KBM-7 (cell line): ENCODE measurements at regions not wholly inside any gene's neighbourhood (a gene's known extent, or its start where the extent isn't known, plus 50 kb on each side); places are given as distances from the start of the nearest gene placed in this dataset.

Source experiments
- DNase-seq: peaks from one replicate; pipeline ENCODE4 v3.0.0-alpha.2; 2015
- in situ Hi-C: fragments of 300-500 bp; cut with MboI; formaldehyde crosslinking; loops from 2 replicates; pipeline ENCODE4 v1.14.3; 2020; ENCODE audit warnings: low sequenced_read_pairs, low pct_unique_long_range_greater_than_20kb, mixed read lengths

DNA sequence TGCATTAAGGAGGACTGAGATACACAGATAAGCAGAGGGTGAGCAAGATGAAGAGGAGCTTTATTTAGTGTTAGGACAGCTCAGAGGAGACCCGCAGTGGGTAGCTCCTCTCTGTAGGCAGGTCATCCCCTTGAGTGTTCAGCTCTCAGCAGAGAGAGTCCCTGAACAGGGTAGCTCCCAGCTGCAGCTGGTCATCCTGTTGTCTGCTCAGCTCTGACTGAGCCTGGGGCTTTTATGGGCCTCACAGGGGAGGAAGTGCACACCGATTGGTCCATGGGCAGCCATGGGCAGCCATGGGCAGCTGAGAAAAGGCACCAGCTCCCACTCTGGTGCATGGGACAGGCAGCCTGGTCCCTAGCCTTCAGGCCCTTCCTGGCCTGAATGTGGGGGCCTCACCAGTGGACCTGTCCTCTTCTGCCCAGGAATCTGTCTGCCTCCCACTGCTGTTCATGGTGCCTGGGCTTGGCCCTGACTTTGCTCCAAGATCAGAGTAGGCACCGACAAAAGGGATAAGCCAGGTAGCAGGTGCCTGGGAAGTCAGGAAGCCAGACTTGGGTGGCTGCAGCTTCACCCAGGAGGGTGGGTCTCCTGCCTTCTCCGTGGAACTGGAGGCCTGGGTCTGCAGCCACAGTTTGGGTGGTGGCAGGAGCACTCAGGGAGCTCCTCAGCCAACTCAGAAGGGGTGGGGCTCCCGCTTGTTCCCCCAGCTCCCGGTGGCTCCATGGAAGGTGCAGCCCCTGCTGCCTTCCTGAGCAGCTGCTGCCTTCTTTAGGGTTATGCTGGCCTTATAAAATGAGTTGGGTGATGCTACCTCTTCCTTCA, 54.7 kb downstream of the MYEOV start:
- DNase-seq: no peak
- in situ Hi-C loops: no loop called here

DNA sequence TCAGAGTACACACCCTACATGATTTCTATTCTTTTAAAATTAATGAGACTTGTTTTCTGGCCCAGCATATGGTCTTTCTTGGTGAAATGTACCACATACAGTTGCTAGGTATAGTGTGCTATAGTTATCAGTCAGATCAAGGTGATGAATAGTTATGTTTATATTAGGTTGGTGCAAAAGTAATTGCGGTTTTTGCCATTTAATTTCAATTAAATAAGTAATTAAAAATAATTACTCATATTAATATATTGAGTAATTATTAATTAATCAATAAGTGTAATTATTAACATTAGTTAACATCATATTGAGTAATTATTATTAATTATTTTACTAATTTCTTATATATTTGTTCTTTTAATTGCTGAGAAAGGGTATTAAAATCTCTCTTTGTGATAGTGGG, 56.1 kb downstream of the MYEOV start:
- DNase-seq: no peak
- in situ Hi-C loops: no loop called here

DNA sequence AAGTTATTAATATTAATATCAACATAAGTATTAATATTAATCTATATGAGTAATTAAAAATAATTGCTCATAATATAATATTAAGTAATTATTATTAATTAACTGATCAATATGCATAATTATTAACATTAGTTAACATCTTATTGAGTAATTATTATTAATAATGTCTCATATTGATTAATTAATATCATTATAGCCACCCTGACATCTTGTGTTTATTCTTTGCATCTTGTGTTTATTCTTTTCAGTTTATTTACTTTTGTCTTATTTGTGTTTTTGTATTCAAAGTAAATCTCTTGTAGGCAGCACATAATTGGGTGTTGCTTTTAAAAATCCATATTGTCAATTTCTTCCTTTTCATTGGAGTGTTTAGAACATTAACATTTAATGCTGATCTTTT, 56.6 kb downstream of the MYEOV start:
- no peak for DNase-seq
- in situ Hi-C loops: no loop called here

DNA sequence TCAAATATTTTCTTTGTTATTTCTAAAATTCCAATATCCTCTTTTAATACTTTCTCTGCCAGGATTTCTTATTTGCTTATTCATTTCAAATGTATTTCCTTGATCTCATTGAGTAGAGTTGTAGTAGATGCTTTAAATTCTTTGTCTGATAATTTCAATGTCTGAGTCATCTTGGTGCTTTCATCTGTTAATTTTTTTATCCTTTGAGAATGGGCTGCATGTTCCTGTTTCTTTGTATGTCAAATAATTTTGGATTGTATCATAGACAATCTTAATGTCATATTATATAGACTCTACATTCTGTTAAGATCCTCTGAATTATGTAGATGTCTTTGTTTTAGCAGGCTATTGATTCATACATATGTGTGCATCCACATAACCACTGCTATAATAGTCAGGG, 57.5 kb downstream of the MYEOV start:
- in situ Hi-C loops: no loop called here
- no peak for DNase-seq

DNA sequence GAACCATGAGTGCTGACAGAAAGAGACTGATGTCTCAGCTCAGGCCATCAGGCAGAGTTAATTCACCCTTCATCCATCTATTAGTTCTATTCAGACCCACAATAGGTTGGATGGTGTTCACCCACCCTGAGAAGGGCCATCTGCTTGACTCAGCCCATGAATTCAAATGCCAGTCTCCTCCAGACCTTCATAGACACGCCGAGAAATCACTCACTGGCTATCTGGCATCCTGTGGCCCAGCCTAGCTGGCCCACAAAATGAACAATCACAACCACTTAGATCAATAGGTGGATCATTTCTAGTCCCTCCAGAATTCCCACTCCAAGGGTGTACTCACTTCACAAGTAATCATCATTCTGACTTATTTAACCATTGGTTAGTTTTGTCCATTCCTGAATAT, 58.2 kb downstream of the MYEOV start:
- DNase-seq: no peak
- in situ Hi-C loops: no loop called here

DNA sequence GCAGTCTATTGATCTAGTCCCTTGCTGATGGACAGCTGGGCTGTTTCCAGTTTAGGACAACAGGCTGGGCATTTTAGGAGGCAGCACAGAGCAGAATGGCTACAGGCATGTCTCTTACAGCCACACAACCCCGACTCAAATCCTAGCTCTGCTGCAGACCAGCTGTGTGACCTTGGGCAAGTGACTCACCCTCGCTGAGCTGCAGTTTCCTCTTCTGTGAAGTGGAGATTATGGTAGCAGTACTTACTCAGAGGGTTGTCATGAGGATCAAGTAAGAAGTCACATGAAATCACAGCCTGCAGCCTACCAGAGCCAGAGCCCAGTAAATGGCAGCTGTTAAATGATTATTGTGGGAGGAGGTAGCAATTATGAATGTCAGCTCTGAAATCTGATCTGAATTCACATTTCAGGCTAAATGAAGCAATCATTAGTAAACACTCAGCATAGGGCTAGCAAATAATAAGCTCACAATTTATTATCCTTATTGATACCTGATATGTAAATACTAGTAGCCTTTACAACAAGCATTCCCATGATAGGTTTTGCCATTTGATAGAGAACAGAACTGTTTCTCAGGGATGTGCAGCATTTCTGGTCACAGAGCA, 58.9 kb downstream of the MYEOV start:
- in situ Hi-C loops: no loop called here
- no peak for DNase-seq

DNA sequence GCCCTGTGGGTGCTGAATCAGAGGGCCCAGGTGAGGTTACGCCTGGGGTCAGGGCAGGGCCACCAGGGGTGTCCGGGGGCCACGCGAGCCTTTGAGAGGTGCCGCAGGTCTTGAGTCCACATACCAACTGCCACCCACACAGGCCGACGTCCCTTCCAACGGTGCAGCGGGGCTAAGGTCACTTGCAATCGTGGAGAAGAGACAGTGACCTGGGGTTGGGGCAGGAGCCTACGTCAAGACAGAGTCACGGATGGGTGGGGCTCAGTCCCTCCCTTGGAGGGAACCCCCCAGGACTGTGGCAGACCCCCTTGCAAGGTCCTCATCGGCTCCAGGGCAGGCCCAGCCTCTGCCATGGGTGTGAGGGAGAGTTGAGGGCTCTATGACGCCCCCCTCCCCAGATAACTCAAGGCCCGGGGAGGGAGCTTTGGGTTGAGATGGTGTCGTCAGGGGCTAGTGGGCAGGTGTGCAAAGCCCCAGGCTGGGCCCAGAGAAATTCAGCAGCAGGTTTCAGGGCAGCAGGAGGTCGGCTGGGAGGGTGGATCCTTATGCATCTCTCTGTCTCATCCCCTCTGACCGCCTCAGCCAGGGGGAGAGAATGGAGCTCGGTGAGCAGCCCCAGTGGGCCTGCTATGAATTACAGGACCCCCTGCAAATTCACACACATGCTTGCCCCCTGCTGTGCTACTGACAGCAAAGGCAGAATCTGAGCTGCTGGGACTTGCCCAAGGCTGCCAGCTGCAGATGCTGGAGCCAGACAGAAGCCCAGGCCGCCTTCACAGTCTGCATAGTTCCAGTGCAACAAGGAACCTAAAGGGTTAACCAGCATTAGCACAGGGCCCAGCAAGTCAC, 60.0 kb downstream of the MYEOV start:
- in situ Hi-C loops: no loop called here
- DNase-seq: no peak

DNA sequence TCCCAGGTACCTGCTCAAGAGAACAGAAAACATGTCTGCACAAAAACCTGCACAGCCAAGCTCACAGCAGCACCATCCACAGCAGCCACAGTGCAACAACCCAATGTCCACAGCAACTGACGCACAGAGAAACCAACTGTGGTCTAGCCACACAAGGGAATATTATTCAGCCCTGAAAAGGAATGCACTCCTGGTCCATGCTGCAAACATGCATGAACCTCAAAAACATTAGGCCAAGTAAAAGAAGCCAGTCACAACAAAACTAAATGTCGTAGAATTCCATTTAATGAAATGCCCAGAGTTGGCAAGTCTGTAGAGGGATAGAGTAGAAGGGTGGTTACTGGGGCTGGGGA, 60.6 kb downstream of the MYEOV start:
- DNase-seq: no peak
- in situ Hi-C loops: no loop called here

DNA sequence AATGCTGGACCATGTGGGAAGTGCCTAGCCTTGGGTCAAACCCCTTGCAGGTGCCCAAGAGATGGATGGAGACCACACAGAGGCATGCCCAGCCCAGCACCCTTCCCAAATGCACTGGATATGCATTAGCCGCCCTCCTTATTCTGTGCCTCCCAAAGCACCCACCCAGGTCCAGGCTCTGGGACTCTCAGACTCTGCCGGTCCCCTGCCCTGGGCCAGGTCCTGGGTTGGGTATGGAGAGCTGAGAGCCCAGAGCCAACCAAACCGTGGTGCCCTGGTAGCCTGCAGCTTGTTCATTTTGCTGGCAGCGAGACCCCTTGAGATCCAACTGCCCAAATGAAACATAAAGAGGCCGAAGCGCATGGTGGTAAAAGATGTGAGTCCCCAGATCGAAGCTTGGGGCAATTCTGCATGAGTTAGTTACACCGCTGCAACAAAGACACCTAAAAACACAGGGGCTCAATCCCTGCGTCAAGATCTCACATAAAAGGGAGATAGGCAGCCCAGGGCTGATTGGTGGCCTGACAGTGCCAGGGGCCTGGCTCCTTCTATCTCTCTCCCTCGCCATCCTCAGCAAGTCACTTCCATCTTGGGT, 61.5 kb downstream of the MYEOV start:
- no peak for DNase-seq
- in situ Hi-C loops: no loop called here

DNA sequence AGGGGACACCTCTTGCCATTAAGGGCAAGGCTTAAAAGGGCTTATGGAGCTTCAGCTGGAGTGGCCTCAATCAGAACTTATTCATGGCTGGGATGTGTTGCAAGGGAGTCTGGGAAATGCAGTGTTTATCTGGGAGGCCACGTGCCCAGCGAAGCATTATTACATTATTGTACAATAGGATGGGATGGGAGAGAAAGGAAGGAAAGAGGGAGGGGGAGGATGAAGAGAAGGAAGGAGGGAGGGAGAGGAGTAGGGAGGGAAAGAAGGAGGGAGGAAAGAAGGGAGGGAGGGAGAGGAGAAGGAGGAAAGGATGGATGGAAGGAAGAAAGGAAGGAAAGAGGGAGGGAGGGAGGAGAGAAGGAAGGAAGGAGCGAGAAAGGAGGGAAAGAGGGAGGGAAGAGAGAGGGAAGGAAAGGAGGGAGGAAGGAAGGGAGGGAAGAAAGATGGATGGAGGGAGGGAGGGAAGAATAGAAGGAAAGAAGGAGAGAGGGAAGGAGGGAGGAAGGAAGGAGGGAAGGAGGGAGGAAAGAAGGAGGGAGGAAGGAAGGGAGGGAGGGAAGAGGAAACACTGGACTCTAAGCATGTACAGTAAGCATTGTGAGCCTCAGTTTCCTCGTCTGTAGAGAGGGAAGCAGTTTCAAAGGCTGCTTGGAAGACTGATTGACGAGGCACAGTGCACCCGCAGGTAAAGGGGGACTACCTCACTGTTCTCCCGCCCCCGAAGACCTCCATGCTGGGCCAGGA, 62.2 kb downstream of the MYEOV start:
- in situ Hi-C loops: no loop called here
- DNase-seq: no peak

DNA sequence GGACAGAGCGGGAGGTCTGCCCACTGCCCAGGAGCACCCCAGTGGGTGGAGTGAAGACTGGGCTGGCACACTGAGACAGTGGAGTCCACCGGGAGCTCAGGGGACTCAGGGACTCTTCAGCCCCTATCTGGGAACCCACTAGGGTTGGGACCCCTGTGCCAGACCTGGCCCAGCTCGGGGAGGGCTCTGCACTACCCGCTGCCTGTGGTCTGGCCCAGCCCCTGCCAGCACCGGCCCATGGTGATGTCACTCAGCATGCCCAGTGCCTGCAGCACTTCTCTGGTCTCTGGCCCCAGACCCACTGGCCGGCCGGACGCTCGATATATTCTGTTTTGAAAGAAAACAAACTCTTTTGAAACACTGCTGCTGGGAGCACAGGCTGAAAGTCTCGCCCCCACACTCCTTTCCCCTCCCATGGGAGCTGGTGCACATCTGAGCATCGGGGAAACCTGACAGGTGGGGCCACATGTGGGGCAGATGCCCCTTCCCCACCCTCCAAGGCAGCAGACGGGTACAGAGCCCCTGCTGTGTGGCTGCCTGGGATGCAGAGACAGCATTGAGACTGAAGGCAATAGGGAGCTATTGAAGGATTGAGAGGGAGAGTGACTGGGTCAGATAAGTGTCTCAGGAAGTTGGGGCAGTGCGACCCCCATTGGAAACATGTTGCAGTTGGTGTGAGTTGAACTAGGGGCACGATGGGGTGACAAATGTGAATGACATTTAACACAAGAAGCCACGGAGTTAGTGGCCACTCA, 62.9 kb downstream of the MYEOV start:
- no peak for DNase-seq
- in situ Hi-C loops: no loop called here

DNA sequence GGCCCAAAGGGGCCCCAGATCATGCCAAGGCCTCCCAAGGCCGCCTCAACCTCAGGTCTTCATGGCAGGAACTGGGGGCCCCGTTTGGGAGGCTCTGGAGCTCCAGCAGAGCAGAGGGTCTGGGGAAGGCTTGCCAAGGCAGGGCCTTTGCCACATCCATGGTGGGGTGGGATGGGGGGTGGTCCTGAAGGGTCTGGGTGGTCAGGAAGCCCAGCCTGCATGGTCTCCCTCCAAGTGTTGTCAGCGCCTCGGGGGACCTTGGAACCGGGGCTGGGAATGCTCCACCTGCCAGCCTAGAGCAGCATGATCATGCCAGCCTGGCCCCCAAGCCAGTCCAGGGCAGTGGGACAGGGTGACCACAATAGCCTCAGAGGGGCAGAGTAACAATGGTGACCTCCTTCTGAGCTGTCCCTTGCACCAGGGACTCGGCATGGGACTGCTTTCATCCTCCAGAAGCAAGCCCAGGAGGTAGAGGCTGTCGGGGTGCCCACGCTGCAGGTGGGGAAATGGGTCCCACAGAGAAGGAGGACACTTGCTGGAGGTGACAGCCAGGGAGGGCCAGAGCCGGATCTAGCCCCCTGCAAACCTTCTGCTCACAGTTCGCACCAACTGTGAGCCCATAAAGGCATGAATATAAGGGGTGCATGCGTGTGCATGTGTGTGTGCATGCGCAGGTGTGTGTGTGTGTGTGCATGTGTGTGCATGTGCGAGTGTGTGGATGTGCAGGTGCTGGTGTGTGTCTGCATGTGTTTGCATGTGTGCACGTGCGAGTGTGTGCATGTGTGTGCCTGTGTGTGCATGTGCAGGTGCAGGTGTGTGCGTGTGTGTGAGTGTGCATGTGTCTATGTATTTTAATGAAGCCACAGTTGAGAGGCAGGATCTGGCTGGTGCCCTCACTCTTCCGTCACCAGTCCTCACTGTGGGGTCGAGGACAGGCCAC, 63.8 kb downstream of the MYEOV start:
- in situ Hi-C loops: no loop called here
- DNase-seq: no peak

DNA sequence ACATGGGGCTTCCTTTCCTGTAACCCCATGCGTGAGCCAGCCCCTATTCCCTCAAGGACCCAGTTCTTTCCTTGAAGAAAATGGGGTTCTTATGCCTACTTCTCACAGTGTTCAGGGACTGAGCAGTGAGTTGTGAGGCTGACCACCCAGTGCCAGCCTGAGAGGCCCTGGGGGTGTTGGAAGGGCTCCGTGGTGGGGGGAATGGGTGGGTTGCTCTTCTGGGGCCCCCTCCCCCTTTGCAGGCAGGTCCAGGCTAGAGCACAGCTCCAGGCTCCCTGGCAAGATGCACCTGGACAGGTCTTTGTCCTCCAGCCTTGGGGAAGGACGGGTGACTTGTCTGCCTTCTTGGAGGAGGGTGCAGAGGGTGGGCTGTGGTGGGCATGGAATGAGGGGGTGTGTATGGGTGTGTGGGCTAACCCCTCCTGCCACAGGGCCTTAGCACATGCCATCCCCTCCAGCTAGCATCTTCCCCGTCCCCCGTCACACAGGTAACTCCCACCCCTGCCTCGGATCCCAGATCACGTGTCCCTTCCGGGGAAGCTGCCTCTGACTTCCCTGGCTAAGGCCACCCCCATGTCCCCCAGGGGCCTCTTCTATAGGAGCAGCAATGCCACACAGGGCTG, 64.6 kb downstream of the MYEOV start:
- DNase-seq: no peak
- in situ Hi-C loops: no loop called here

DNA sequence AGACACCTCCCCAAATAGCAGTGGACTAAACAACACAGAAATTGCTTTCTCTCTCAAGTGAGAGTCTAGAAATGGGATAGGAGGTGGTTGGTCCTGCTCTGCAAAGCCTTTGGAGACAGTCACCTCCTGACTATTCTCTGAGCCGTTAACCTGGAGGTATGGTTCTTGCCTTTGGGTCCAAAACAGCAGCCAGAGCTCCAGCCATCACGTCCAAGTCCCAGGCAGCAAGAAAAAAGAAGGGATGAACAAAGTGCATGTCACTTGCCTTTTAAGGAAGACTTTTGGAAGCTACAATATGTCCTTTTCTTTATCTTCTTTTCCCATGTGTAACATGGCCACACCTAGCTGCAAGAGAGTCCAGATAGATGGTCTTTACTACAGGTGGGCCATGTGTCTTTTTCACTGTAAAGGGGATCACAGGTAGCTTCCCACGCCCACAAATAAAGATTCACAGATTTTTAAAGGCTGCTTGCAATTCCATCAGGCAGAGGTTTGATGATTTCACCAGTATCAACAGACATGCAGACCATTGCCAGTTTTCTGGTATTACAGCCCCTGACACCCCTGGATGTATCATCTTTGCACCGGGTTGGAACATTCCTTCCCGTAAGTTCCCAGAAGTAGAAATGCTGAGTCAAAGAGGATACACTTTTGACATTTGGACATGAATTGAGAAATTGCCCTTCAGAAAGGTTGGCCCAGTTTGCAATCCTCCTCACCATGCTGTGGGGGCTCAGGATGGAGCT, 66.0 kb downstream of the MYEOV start:
- in situ Hi-C loops: no loop called here

DNA sequence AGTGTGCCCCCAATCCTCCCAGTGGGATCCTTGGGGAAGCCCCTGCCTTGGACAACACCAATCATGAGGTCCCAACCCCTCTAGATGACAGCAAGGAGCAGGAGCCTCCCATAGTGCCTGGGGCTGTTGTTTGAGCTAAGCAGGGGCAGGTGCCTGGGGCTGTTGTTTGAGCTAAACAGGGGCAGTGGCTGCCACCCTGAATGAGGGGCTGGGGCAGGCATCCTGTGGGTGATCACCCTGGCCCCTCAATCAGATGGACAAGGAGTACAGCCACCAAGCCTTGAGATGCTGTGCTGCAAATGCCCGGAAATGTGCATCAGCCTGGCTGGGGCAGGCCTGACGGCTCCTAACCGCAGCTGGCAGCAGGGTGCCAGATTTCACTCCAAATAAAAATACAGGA, 66.7 kb downstream of the MYEOV start:
- in situ Hi-C loops: no loop called here
- DNase-seq: no peak

More for the DNA sequence above, 66.0 kb downstream of the MYEOV start:
- DNase-seq: no peak

DNA sequence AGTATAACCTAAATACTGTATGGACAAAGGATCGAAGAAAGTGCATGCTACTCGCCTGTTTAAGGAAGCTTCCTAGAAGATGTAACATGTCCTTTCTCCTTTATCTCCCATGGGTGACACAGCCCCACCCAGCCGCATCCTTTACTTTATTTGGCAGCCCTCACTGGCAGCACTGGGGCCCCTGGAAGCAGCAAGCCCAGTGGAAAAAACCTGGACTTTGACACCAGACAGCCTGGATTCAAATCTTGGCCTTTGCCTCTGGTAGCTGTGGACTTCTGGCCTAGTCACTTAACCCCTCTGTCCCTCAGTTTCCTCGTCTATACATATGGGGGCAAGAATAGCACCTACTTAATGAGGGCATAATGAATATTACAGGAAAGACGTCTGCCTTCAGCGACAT, 67.1 kb downstream of the MYEOV start:
- in situ Hi-C loops: no loop called here
- no peak for DNase-seq
